ENCODE measurements at regions not wholly inside any gene's neighbourhood (a gene's known extent, or its start where the extent isn't known, plus 50 kb on each side); places are given as distances from the start of the nearest gene placed in this dataset.

GRCh38 chr15:35596285-35596684, 50.3 kb upstream of the DPH6 start:
- DNase-seq (ENCODE audit: low spot score): no peak

GRCh38 chr15:35602836-35603235, 56.9 kb upstream of the DPH6 start:
- DNase-seq (ENCODE audit: low spot score): no peak

GRCh38 chr15:35603301-35603700, 57.3 kb upstream of the DPH6 start:
- no peak for DNase-seq (ENCODE audit: low spot score)

- no peak for DNase-seq (ENCODE audit: low spot score)
Measured at GRCh38 chr15:35603856-35604255, 57.9 kb upstream of the DPH6 start.

GRCh38 chr15:35605764-35606449, 59.9 kb upstream of the DPH6 start:
- no peak for DNase-seq (ENCODE audit: low spot score)

GRCh38 chr15:35606450-35606779, 60.5 kb upstream of the DPH6 start:
- no peak for DNase-seq (ENCODE audit: low spot score)

GRCh38 chr15:35616498-35617271, 70.7 kb upstream of the DPH6 start:
- DNase-seq (ENCODE audit: low spot score): no peak

- no peak for DNase-seq (ENCODE audit: low spot score)
Measured at GRCh38 chr15:35618260-35619188, 72.6 kb upstream of the DPH6 start.

- no peak for DNase-seq (ENCODE audit: low spot score)
Measured at GRCh38 chr15:35622641-35623340, 76.8 kb upstream of the DPH6 start.

- DNase-seq (ENCODE audit: low spot score): no peak
Measured at GRCh38 chr15:35624881-35625280, 78.9 kb upstream of the DPH6 start.

GRCh38 chr15:35626571-35627318, 80.8 kb upstream of the DPH6 start:
- DNase-seq (ENCODE audit: low spot score): no peak

GRCh38 chr15:35627696-35628095, 81.7 kb upstream of the DPH6 start:
- no peak for DNase-seq (ENCODE audit: low spot score)

GRCh38 chr15:35629766-35630165, 83.8 kb upstream of the DPH6 start:
- no peak for DNase-seq (ENCODE audit: low spot score)

GRCh38 chr15:35630532-35630931, 84.6 kb upstream of the DPH6 start:
- no peak for DNase-seq (ENCODE audit: low spot score)

GRCh38 chr15:35630985-35631384, 85.0 kb upstream of the DPH6 start:
- DNase-seq (ENCODE audit: low spot score): no peak

- no peak for DNase-seq (ENCODE audit: low spot score)
Measured at GRCh38 chr15:35633677-35634076, 87.7 kb upstream of the DPH6 start.

- DNase-seq (ENCODE audit: low spot score): no peak
Measured at GRCh38 chr15:35646790-35647189, 100.8 kb upstream of the DPH6 start.

GRCh38 chr15:35647303-35647702, 101.3 kb upstream of the DPH6 start:
- no peak for DNase-seq (ENCODE audit: low spot score)

- DNase-seq (ENCODE audit: low spot score): no peak
Measured at GRCh38 chr15:35648941-35649340, 103.0 kb upstream of the DPH6 start.

- no peak for DNase-seq (ENCODE audit: low spot score)
Measured at GRCh38 chr15:35649575-35649974, 103.6 kb upstream of the DPH6 start.

- DNase-seq (ENCODE audit: low spot score): no peak
Measured at GRCh38 chr15:35654332-35654731, 108.4 kb upstream of the DPH6 start.
